DND-41 (cell line): ENCODE measurements at regions not wholly inside any gene's neighbourhood (a gene's known extent, or its start where the extent isn't known, plus 50 kb on each side); places are given as distances from the start of the nearest gene placed in this dataset.

ENCODE experiments used
- ATAC-seq: fragments of 200-7000 bp; cut with Tn5 transposase; 3 replicates; pipeline ENCODE4 v1.9.1; 2021; ENCODE audit warnings: low read depth; ENCODE audit not compliant: insufficient read depth
- DNase-seq: peaks from one replicate; pipeline ENCODE4 v3.0.0-alpha.2; 2020
- H2AFZ ChIP-seq: 2 replicates; pipeline ENCODE4 v1.6.0; 2012; ENCODE audit warnings: low read depth, low read length
- H3K27ac ChIP-seq: 2 replicates; pipeline ENCODE4 v1.5.1; 2012; ENCODE audit warnings: low read length, inconsistent platforms
- H3K27me3 ChIP-seq: fragments of 200-600 bp; sonication (generic); 2 replicates; pipeline ENCODE4 v1.6.0; 2012; ENCODE audit warnings: low read length, mild to moderate bottlenecking, inconsistent platforms; ENCODE audit not compliant: insufficient read depth, poor library complexity
- H3K36me3 ChIP-seq: 2 replicates; pipeline ENCODE4 v1.5.1; 2012; ENCODE audit warnings: low read length, inconsistent platforms; ENCODE audit not compliant: insufficient read depth
- H3K4me1 ChIP-seq: 2 replicates; pipeline ENCODE4 v1.5.1; 2012; ENCODE audit warnings: mild to moderate bottlenecking, low read length; ENCODE audit not compliant: insufficient read depth
- H3K4me2 ChIP-seq: 2 replicates; pipeline ENCODE4 v1.6.0; 2012; ENCODE audit warnings: mild to moderate bottlenecking, moderate library complexity, low read length, inconsistent platforms; ENCODE audit not compliant: insufficient read depth
- H3K4me3 ChIP-seq, 2 experiments: fragments of 200-600 bp in 1 of 2; shearing (Covaris generic) in 1 of 2; 2 replicates each; pipeline ENCODE4 v1.5.1; 2012 to 2016; ENCODE audit warnings: inconsistent platforms in 2 of 2, low read length in 2 of 2, mild to moderate bottlenecking in 2 of 2, low read depth in 1 of 2, moderate library complexity in 1 of 2
- H3K79me2 ChIP-seq: 2 replicates; pipeline ENCODE4 v1.6.0; 2012; ENCODE audit warnings: low read length, inconsistent platforms; ENCODE audit not compliant: insufficient read depth
- H3K9ac ChIP-seq: 2 replicates; pipeline ENCODE4 v1.6.0; 2012; ENCODE audit warnings: low read depth, mild to moderate bottlenecking, inconsistent platforms, low read length, moderate library complexity
- H3K9me3 ChIP-seq: 2 replicates; pipeline ENCODE4 v1.5.1; 2012; ENCODE audit warnings: low read length, moderate library complexity, mild to moderate bottlenecking, inconsistent platforms; ENCODE audit not compliant: insufficient read depth, severe bottlenecking
- H4K20me1 ChIP-seq: 2 replicates; pipeline ENCODE4 v1.6.0; 2012; ENCODE audit warnings: low read length; ENCODE audit not compliant: insufficient read depth
- EZH2 ChIP-seq: IDR thresholded peaks from 3 replicates; pipeline ENCODE4 v1.6.1; 2012; ENCODE audit warnings: borderline replicate concordance, low read depth, mild to moderate bottlenecking, moderate library complexity, low read length, inconsistent platforms; ENCODE audit not compliant: severe bottlenecking
- TF ChIP-seq, protein P1 (sequence below): IDR thresholded peaks from 2 replicates; pipeline ENCODE4 v1.5.1; 2012; ENCODE audit warnings: borderline replicate concordance, low read length, moderate library complexity, mild to moderate bottlenecking; ENCODE audit not compliant: poor library complexity, severe bottlenecking; ENCODE audit errors: extremely low read depth

DNA sequence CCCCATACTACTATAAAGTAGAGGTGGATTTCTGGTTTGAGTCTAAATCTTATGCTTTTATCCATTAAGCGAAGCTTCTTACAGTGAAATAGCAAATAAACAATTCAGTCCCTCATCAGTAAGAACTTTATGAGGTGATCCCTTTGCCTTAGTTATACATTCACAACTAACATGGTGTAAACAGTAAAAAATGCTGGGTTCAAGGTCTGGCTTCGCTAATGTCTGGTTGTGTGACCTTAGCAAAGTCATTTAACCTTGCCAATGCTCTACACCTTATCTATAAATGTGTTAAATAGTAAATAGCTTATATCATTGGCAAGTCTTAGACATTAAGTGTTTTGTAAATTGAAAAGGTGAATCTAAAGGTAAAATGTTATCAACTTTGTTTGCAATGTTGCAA, 475.4 kb downstream of the LMO4 start:
- H3K9ac ChIP-seq = no peak overlapping the region
- H3K27ac ChIP-seq = no peak overlapping the region
- no peak overlapping the region for H3K4me2 ChIP-seq
- no peaks in the 10 kb centered on the region for H3K27me3 ChIP-seq
- no peak for TF ChIP-seq EZH2
- TF ChIP-seq, protein P1, sequence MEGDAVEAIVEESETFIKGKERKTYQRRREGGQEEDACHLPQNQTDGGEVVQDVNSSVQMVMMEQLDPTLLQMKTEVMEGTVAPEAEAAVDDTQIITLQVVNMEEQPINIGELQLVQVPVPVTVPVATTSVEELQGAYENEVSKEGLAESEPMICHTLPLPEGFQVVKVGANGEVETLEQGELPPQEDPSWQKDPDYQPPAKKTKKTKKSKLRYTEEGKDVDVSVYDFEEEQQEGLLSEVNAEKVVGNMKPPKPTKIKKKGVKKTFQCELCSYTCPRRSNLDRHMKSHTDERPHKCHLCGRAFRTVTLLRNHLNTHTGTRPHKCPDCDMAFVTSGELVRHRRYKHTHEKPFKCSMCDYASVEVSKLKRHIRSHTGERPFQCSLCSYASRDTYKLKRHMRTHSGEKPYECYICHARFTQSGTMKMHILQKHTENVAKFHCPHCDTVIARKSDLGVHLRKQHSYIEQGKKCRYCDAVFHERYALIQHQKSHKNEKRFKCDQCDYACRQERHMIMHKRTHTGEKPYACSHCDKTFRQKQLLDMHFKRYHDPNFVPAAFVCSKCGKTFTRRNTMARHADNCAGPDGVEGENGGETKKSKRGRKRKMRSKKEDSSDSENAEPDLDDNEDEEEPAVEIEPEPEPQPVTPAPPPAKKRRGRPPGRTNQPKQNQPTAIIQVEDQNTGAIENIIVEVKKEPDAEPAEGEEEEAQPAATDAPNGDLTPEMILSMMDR = no peak
- ATAC-seq (no peak), DNase-seq (no peak)
- no peak overlapping the region for H2AFZ ChIP-seq
- no peaks in the 10 kb centered on the region for H3K4me1 ChIP-seq
- no peaks in the 10 kb centered on the region for H3K36me3 ChIP-seq
- H3K4me3 ChIP-seq = no peak overlapping the region
- no peaks in the 10 kb centered on the region for H3K9me3 ChIP-seq
- H4K20me1 ChIP-seq = no peaks in the 10 kb centered on the region
- H3K79me2 ChIP-seq = no peaks in the 10 kb centered on the region

DNA sequence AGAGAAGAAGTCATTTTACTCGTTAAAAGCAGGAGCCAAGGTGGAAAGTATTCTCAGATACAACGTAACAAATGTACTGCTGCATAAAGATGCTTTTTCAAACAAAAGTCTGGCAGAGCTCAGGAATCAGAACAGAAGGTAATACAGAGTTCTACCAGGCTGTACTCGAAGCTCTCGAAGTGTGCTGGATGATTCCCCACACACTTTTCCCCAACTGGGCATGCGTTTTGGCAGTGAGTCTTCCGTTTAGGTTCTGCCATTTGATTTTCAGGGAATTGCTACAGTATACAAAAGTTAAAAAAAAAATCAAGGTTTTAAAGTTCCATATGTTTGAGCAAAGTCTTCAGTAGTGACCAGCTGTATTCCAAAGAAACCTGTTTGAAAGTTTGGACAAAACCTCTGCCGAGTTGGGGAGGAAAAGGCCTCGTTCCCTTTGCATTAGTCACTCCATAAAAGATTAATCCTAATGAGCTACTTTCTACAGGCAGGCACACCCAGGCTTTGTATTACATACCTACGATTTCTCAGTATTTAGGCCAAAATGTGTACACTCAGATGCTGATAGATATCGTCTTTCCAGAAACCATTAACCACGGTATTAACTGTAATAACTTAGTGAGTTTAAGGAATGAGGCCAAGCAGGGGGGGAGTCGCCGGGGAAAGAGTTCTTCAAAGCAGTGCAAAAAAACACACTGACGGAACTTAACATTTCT, 477.1 kb downstream of the LMO4 start:
- H3K4me2 ChIP-seq = no peak overlapping the region
- no peak overlapping the region for H3K27ac ChIP-seq
- H3K4me1 ChIP-seq = no peaks in the 10 kb centered on the region
- H3K9me3 ChIP-seq = no peaks in the 10 kb centered on the region
- ATAC-seq (no peak), DNase-seq (no peak)
- H3K27me3 ChIP-seq = no peaks in the 10 kb centered on the region
- no peak overlapping the region for H3K4me3 ChIP-seq
- H4K20me1 ChIP-seq = no peaks in the 10 kb centered on the region
- H3K9ac ChIP-seq = no peak overlapping the region
- no peaks in the 10 kb centered on the region for H3K36me3 ChIP-seq
- TF ChIP-seq, protein P1 = no peak
- no peak for TF ChIP-seq EZH2
- no peaks in the 10 kb centered on the region for H3K79me2 ChIP-seq
- H2AFZ ChIP-seq = no peak overlapping the region

DNA sequence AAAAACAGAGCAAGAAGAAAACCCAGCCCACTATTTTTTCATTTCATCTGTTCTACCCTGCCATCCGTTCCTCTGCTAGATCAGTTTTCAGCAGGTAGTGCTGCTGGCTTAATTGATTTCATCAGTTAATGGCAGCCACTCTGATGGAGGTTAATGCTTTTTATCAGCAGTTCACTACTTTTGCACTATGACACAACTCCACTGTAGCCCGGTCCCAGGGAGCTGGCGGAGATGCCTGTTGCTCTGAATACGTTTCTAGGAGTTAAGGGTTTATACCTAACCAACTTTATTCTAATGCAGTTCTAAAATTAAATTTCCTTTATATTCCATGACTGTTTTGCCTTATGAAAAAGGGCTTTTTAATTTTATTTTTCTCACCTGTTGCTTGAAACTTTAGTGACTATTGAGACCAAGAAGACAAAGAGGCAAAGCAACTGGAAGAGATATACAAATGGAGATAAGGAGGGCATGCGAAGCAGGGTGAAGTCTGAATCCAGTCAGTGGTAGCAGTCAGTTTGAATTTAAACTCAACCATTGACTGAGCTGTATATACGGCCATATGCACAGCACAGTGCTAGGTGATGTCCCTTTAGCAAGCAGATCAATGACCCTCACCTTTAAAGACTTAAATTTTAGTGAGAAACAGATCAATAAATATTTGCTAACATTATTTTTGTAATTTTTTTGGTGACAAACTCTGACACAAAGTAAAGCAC, 477.9 kb downstream of the LMO4 start:
- Histone ChIP-seq H3K79me2 (no peaks in the 10 kb centered on the region), H3K4me3 (no peak overlapping the region), H3K4me1 (no peaks in the 10 kb centered on the region), H3K27ac (no peak overlapping the region), H3K9ac (no peak overlapping the region), H2AFZ (no peak overlapping the region), H3K36me3 (no peaks in the 10 kb centered on the region), H3K4me2 (no peak overlapping the region), H3K9me3 (no peaks in the 10 kb centered on the region), H3K27me3 (no peaks in the 10 kb centered on the region), H4K20me1 (no peaks in the 10 kb centered on the region)
- TF ChIP-seq, protein P1 = no peak
- no peak for TF ChIP-seq EZH2
- ATAC-seq (no peak), DNase-seq (no peak)
